Suppressor macrophage treated with lipopolysaccharide for 1 hour (primary cell): ENCODE measurements at regions not wholly inside any gene's neighbourhood (a gene's known extent, or its start where the extent isn't known, plus 50 kb on each side); places are given as distances from the start of the nearest gene placed in this dataset.
"Not testable (repeated sequence)": the region's sequence is repeated elsewhere in the genome, so short reads cannot be mapped to it uniquely, and the experiment has no call there.

Experiments used
- DNase-seq, 3 donors: peaks; one replicate each; pipeline ENCODE4 v3.0.0-alpha.2; 2020 to 2022

DNA sequence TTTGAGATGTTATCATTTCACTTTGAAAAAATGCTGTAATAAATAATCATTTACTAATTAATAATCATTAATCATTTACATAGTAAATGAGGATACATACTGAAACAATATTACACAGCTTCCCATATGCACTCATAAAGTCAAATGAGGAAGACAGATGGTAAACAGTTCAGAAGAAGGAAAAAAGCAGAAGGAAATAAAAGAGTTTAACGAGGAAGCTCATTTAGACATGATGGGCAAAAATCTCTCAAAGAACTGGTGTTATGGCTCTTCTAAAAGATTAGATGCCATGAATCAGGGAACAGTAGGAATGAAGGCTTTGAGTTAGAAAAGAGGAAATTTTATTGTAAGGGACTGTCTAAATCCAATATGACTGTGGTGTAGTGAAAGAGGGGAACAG lies 347.6 kb downstream of the PTPRC start:
- DNase-seq, result no peak

DNA sequence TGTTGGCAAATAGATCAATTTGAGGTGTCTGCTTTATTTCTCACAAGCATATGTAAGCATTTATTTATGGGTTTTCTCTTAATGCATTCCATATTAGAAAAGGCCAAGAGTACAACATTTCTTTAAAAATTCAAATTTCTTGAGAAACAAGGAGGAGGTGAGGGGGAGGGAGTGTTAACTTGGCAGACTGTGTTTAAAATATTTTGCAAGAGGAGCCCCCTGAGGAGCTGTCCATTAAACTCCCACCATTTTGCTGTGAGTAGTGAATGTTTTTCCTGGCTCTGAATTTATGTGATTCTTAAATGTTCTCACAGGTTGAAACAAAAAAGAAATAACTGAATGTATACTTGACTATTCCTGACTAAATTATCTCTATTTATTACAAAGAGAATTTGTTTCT lies 363.8 kb downstream of the PTPRC start:
- DNase-seq, result no peak

DNA sequence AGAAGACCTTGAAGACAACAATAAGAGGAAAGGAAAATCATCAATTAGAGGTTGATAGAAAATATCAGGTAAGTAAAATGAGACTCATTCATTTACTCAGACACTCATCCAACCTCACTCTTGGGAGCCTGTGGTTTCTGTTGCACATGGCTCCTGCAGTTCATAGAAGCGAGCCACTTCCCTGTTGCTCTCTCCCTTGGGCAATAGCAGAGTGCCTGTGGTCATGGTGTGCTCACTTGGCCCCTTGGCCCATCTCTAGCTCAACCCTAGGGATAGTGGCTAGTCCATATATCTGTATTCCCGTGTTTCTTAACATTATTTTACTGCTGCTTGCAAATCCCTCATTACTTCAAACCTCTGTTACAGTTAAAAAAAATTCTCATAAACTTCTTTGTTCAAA lies 368.6 kb downstream of the PTPRC start:
- peak; percentile 29 to 44 (median 34) for DNase-seq

DNA sequence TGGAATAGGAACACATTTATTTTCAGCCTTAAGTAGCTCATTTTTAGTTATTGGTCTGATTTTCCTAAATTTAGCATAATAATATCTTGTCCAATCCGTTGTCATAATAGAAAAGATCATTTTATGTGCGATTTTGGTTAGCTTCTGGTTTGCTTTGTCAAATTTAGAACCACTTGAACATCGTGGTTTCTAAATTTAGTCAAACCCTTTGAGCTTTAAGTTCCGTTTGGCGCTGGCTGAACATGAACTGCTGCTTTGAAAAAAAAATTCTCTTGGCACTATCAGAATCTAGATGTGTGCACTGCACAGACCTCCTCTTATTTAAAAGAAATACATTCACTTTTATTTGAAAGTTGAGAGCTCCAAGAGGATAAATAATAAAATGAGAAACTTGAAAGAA lies 370.6 kb downstream of the PTPRC start:
- peak in 2 of 3 donors; percentile 11 to 15 for DNase-seq

DNA sequence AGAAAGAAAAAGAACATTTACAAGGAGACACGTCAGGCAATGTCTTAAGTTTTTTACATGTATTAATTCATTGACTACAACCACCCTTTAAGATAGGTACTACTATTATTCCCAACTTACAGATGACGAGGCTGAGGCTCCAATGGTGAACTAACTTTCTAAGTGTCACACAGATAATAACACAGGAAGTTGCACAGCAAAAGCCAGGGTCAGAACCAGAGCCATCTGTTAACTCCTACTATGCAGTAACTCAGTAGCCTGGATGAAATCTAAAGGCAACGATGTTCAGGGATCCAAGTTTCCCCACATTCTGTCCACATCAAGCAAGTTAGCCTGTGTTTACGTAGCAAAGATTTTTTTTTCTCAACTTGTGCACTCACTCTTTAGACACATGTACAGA lies 371.7 kb downstream of the PTPRC start:
- DNase-seq, result no peak

DNA sequence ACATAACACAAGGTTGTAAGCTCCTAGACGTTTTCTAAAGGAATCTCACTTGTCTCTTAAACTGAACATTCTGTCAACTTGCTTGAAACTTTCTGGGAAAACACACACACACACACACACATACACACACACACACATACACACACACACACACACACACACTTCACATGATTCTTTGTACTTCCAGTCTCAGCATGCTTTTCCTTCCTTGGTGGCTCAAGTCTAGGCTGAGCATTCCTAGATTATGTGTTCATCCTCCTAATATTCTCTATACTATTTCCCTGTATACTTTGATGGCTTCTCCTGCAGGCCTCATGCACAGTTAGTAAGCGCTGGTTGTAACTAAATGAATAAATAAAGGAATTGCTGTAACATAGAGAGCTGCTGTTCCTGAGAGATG lies 372.1 kb downstream of the PTPRC start:
- no peak for DNase-seq

DNA sequence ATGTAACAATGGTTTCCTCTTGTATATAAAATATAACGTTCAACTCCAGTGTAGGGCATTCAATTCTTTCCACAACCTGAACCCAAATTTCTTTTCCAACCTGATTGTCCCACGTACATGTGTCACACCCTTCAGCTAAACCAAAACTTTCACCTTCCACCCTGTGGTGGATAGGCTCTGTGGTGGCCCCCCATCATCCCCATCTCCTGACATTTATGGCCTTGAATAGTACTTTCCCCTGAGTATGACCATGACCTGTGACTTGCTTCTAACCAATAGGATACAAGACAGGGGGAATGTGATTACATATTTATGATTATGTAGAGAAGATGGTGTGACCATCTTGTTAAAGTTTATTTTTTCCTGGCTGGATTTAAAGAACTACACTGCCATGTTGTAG lies 377.0 kb downstream of the PTPRC start:
- DNase-seq, result no peak

DNA sequence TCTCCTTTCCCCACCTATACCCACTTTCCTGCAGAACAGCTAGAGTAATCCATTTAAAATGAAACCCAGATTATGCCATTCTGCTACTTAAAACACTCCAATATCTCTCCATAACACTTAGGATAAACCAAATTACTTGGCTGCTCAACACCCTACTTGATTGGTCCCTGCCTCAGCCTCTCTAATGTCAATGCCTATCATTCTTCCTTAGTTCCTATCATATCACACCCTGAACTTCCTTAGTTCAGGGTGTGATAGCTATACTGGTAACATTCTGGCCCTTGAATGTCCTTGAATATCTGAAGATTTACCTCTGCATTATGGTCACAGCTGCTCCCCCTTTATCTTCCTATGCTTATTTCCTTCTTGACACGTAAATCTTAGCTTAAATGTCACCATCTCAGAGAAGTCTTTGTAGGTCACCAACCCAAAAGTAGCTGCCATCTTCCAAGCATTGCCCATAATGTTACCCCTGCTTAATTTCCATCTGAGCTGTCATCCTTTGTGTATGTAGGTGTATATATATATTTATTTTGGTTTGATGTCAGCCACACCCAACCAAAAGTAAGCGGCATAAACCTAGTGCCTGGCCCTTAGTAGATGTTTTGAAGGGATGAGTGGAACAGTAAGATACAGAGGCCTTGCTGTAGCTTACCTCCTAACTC lies 379.8 kb downstream of the PTPRC start:
- DNase-seq, result no peak

DNA sequence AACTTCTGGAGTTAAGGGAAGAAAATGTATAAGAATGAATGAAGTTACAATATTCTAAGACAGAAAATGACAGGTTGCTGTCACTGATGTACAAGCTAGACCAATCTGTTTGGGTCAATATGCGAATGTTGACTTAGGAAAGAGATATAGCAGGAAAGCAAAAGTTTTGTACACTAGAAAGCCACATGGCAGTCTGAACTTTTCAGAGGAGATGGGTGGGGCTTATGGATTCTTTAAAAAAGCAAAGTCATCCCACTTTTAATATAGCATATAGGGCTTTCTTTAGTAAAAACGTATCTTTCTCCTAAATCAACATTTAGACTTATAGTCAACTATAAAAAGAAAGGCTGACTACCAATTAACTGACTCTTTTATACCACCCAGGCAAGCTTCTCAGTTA lies 381.2 kb downstream of the PTPRC start:
- no peak for DNase-seq

DNA sequence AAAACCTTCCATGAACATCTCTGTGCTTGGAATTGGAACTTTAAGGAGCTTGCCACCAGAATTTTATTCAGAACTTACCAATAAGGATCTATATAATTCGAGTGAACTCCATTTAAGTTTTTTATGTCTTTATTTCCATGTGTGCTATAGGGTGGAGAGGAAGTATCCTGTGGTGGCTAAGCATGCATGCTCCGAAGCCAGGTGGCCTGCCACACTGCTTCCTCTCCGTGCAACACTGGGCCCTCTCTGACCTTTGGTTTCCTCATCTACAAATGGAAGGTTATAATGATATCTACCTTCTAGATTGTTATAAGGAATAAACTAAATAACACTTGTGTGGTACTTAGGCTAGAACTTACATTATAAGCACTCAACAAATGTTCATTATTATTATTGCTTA lies 382.1 kb downstream of the PTPRC start:
- DNase-seq, result no peak

DNA sequence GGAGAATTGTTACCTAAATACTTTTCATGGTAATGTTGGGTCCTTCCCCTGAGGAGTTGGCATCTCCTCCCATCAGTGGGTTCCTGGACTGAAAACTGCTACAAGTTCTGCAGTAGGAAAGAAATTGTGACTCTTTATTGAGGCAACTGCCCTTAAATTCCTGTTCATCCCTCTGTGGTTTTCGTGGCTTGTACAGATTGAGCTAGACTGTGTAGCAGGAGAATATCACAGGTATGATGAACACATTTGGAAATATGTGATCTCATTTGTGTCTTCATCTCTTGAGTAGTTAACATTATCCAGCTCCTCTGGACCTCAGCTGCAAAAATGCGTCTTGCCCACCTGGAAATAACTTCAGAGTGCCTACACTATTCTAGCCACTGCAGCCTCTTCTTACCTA lies 390.6 kb downstream of the PTPRC start:
- no peak for DNase-seq

DNA sequence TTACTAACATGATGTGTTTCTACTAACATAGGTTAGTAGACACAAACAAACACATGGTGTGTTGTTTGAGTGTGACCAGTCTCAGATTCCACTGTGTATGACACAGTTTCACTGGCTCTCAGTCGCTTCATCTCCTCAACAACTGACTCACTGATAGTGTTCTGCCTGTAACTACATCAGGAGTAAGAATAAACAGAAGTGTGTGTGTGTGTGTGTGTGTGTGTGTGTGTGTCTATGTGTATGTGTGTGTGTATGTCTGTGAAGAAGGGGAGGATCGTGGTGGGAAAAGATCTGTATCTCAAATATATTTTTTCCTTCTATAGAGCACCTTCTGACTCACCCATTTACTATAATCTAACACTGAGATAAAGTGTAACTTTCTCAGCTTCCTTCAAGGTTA lies 391.0 kb downstream of the PTPRC start:
- DNase-seq, result no peak

DNA sequence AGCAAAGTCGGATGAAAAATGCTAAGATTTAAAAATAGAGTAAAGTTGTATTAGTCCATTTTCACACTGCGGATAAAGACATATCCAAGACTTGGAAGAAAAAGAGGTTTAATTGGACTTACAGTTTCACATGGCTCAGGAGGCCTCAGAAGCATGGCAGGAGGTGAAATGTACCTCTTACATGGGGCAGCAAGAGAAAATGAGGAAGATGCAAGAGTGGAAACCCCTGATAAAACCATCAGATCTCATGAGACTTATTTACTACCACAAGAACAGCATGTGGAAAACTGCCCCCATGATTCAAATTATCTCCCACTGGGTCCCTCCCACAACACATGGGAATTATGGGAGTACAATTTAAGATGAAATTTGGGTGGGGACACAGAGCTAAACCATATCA lies 391.7 kb downstream of the PTPRC start:
- DNase-seq, result peak in 1 of 3 donors; percentile 5

DNA sequence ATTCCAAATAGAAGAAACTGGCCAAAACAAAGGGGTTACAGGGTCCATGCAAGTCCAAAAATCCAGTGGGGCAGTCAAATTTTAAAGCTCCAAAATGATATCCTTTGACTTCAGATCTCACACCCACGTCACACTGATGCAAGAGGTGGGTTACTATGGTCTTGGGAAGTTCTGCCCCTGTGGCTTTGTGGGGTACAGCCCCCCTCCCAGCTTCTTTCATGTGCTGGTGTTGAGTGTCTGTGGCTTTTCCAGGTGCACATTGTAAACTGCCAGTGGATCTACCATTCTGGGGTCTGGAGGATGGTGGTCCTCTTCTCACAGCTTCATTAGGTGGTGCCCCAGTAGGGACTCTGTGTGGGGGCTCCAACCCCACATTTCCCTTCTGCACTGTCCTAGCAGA lies 392.3 kb downstream of the PTPRC start:
- DNase-seq, result not testable (repeated sequence)

DNA sequence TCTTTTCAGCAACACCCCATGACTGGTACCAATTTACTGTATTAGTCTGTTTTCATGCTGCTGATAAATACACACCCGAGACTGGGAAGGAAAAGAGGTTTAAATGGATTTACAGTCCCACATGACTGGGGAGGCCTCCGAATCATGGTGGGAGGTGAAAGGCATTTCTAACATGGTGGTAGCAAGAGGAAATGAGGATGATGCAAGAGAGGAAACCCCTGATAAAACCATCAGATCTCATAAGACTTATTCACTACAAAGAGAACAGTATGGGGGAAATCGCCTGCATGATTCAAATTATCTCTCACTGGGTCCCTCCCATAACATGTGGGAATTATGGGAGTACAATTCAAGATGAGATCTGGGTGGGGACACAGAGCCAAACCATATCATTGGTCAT lies 393.6 kb downstream of the PTPRC start:
- peak; percentile 31 to 45 (median 38) for DNase-seq

DNA sequence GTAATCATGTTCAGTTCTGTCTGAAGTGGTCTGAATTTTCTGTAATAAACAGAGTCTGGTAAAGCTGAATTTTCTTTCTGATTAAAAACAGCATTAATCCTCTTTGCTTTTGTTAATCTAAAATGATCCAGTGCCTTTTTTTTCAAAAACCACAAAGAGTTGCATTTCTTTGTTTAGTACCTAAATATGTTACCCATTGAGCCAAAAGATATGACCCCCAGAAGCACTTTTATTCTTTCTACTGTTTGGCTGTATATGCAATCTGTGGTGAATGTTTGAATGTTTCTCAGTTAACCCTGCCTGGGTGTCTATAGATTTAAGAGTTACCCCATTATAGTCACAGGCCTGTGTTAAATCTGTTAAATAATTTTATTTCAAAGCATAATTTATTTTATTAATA lies 394.8 kb downstream of the PTPRC start:
- no peak for DNase-seq

DNA sequence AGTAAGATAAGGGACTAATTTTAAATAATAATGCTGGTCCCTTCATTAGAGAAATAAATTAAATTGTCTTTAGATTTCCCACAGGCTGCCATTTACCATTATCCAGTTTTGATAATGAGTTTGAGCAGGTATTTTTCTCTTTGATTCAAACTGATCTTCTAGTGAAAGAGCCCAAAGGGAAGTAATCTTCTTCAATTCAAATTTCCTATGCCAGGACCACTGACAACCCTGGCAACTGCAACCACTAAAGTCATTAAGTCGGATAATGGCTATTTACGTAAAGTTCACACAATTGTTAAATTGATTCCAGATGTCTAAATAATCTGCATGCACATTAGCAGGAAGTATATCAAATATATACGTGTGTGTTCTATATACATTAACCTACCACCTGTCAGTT lies 399.3 kb downstream of the PTPRC start:
- no peak for DNase-seq

DNA sequence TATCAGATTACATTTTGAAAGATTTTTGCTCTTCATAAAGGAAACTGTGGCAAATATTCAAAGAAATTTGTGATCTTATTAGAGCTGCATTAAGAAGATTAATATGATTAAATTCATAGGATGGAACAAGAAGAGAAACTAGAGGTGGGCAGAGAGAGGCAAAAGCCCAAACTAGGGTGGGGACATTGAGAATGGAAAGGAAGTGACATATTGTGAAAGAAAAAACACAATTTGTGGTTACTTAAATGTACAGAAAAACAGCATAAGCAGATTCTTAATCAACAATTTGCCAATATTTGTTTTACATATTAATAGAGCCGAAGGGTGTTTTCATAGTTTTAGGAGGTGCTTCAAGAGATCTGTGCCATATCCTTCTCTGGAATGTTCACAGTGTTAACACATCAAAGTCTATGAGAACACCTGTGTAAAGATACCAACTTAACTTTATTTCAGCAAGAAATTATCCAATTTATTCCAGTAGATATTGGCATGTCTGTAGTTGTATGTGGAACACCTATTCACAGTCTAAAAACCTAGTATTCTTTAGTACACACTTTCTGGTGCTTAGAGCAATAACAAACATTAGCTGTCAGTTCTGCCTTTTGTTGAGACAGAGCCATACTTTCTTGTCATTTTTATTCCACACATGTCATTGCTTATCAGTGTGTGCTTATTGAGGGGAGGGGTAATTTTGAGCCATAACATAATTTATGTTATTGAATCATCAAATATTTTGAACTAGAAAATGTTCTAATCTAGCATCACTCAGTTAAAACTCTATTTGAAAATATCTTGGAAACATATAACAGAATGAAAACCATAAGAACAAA lies 401.5 kb downstream of the PTPRC start:
- DNase-seq, result no peak

DNA sequence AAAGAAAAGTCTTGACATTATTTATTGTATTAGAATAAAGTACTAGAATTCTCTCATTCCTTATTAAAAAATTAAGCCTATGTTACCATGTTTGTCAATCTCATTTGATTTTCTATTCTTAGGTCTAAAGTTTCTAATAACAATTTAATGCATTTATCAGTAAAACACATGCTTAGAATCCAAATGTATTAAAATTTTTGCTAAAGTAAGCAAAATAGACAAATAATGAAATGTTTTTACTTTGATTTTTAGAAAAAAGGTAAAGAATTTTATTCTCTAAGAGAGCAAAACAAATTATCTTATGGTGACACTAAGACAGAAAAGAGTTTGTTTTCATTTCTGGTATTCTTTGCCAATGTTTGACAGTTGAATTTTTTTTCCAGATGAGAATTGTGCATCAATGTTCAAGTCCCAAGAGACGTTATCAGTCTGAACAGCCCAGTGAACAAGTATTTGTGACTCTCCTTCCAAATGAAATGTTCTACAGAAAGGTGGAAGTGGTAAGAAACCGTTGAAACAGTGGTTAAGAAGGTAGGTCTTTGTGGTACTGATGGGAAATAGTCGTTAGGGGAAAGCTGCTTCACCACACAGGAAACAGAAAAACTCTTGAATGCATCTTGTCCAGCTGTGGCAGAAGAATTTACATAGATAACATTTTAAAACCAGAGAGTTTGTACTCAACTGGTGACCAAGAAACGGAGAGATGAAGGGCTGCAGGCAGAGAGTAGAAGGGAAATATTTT lies 402.5 kb downstream of the PTPRC start:
- no peak for DNase-seq

DNA sequence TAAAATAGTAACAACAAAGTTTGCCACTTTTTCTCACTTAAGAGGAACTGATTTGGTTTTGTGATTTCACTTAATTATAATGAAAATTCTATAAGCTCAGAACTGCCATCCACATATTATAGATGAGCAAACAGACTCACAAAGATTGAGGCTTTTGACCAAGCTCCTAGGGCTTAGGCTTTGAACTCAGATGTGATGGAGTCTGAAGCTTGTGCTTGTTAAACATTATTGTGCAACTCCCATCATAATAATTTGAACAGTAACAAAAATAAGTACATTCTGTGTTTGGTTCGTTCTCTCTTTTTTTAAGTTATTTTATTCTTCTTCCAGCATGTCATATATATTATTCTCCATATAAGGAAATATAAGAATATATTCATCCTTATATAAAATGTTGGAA lies 403.4 kb downstream of the PTPRC start:
- no peak for DNase-seq

DNA sequence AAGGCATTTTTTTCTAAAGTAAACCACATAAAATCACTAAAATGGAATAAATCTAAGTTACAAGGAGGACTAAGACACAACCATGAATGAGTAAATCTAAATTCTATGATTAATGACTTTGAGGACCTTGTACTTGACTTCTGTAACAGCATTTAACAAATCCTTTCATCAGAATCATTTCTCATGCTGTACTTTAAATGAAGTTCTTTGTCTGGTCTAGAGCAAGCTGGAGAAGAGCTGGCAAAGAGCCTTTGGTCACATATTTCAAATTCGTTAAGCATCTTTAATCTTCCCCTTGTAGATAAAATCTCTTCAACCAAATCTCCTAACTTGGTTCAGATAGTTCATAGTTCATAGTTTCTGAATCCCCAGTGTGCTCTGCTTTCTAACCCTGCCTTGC lies 405.4 kb downstream of the PTPRC start:
- DNase-seq, result no peak

DNA sequence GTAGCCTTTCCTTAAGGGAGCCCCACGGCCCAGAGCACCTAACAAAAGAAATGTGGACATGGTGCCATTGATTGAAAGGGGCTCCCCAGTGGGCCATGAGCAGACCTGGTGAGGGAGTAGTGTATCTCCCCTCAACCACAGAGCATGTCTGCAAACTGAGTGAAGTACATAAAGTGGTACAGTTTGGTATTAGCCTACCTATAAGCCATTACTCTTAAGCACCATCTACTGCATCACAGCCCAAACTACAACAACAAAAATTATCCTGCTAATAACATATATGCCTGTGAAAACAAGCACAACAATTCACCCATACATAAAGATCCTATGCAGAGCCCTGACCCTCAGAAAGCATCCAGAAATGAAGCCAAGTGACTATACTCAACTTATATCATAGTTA lies 407.8 kb downstream of the PTPRC start:
- DNase-seq, result no peak

DNA sequence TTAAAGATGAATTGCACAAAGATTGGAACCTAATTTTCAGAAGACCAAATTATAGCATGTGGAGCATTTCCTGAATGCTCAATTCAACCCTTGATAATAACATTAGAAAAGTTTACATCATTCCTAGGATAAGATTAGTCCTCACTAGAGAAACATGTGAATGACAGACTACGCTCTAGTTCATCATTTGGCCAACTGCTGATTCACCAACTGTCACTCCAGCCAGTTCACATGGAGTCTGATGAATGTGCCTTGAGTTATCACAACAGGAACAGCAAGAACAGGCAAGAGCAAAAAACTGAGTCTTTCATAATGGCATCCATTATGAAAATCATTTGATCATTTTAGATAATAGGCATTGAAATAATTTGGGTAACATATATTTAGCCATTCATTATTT lies 415.9 kb downstream of the PTPRC start:
- no peak for DNase-seq

DNA sequence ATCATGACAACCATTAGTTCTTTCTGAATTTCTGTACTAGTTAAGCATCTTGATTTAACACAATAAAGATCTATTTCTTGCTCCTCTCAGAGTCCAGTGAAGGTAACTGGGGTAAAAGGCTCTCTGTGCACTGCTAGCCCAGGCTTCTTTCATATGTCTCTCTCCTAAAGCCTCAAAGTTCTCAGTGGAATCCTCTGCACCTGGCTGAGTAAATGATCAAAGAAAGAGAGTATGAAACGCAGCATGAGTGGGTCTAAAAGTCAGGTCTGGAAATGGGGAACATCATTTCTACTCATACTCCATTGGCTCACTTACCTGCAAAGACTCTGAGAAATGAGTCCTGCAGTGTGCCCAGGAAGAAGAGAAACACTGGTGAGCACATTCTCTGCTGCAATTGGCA lies 418.5 kb downstream of the PTPRC start:
- no peak for DNase-seq
